ENCODE measurements at regions not wholly inside any gene's neighbourhood (a gene's known extent, or its start where the extent isn't known, plus 50 kb on each side); places are given as distances from the start of the nearest gene placed in this dataset.
"Not testable (repeated sequence)": the region's sequence is repeated elsewhere in the genome, so short reads cannot be mapped to it uniquely, and the experiment has no call there.

GRCh38 chr10:80938903-80939302 is 401.2 kb downstream of the SH2D4B start:
- DNase-seq (ENCODE audit: extremely low read depth, low read depth): no peak

- DNase-seq (ENCODE audit: extremely low read depth, low read depth): no peak
These were observed 407.7 kb downstream of the SH2D4B start for GRCh38 chr10:80945264-80945880.

GRCh38 chr10:80946073-80946472 is 408.4 kb downstream of the SH2D4B start:
- no peak for DNase-seq (ENCODE audit: extremely low read depth, low read depth)

- DNase-seq (ENCODE audit: extremely low read depth, low read depth): no peak
These were observed 409.4 kb downstream of the SH2D4B start for GRCh38 chr10:80946957-80947726.

- DNase-seq (ENCODE audit: extremely low read depth, low read depth): no peak
These were observed 412.1 kb downstream of the SH2D4B start for GRCh38 chr10:80949785-80950184.

GRCh38 chr10:80952436-80952835 is 414.7 kb downstream of the SH2D4B start:
- no peak for DNase-seq (ENCODE audit: extremely low read depth, low read depth)

GRCh38 chr10:80957161-80957560 is 419.5 kb downstream of the SH2D4B start:
- DNase-seq (ENCODE audit: extremely low read depth, low read depth): no peak

GRCh38 chr10:80964179-80964578 is 426.5 kb downstream of the SH2D4B start:
- DNase-seq (ENCODE audit: extremely low read depth, low read depth): no peak

GRCh38 chr10:80964955-80965614 is 427.4 kb downstream of the SH2D4B start:
- DNase-seq (ENCODE audit: extremely low read depth, low read depth): no peak

GRCh38 chr10:80966326-80966986 is 428.8 kb downstream of the SH2D4B start:
- no peak for DNase-seq (ENCODE audit: extremely low read depth, low read depth)

GRCh38 chr10:80967357-80967756 is 429.7 kb downstream of the SH2D4B start:
- DNase-seq (ENCODE audit: extremely low read depth, low read depth): not testable (repeated sequence)

GRCh38 chr10:80968903-80969302 is 431.2 kb downstream of the SH2D4B start:
- DNase-seq (ENCODE audit: extremely low read depth, low read depth): no peak

GRCh38 chr10:80971461-80971860 is 433.8 kb downstream of the SH2D4B start:
- no peak for DNase-seq (ENCODE audit: extremely low read depth, low read depth)

GRCh38 chr10:80976658-80977057 is 439.0 kb downstream of the SH2D4B start:
- DNase-seq (ENCODE audit: extremely low read depth, low read depth): no peak

- no peak for DNase-seq (ENCODE audit: extremely low read depth, low read depth)
These were observed 447.4 kb downstream of the SH2D4B start for GRCh38 chr10:80985102-80985501.

- DNase-seq (ENCODE audit: extremely low read depth, low read depth): no peak
These were observed 448.9 kb downstream of the SH2D4B start for GRCh38 chr10:80986596-80986995.

- no peak for DNase-seq (ENCODE audit: extremely low read depth, low read depth)
These were observed 451.1 kb downstream of the SH2D4B start for GRCh38 chr10:80988755-80989154.

- no peak for DNase-seq (ENCODE audit: extremely low read depth, low read depth)
These were observed 459.0 kb downstream of the SH2D4B start for GRCh38 chr10:80996615-80997193.

- DNase-seq (ENCODE audit: extremely low read depth, low read depth): no peak
These were observed 463.1 kb downstream of the SH2D4B start for GRCh38 chr10:81000781-81001180.

GRCh38 chr10:81002382-81002781 is 464.7 kb downstream of the SH2D4B start:
- DNase-seq (ENCODE audit: extremely low read depth, low read depth): no peak

- DNase-seq (ENCODE audit: extremely low read depth, low read depth): no peak
These were observed 470.2 kb downstream of the SH2D4B start for GRCh38 chr10:81007872-81008271.
